ENCODE measurements at regions not wholly inside any gene's neighbourhood (a gene's known extent, or its start where the extent isn't known, plus 50 kb on each side); places are given as distances from the start of the nearest gene placed in this dataset.

DNA sequence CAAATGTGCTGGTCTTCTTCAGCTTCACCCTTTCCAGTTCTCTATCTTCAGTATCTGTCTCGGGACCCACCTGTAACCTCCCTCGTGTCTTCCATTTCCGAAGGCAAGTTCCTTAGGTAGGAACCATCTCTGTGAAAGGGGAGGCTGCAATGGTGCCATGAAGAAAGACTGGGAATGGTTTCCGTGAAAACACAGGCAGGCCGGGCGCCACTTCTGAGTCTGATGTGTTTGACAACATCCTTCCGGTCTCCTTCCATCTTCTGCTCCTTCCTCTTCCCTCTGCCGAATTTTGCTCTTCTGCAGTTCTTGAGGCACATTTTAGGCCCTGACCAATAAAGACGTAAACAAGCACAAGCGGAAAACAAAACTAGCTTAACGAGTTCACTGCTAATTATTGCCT lies 328.0 kb downstream of the THBS2 start:
- Histone ChIP-seq H3K4me1 (ENCODE audit: control insufficient read depth in 1 of 2, insufficient read depth in 2 of 2, low read depth in 1 of 2, low read length in 1 of 2) (no peaks in the 10 kb centered on the region), H3K4me3 (ENCODE audit: low read depth in 2 of 2, low read length in 1 of 2) (no peak overlapping the region), H3K9ac (no peak overlapping the region), H3K9me3 (no peaks in the 10 kb centered on the region), H3F3A (replicated peaks; ENCODE audit: insufficient read depth) (no peaks in the 10 kb centered on the region), H3K36me3 (replicated peaks in 1 of 2; ENCODE audit: control insufficient read depth in 1 of 2, insufficient read depth in 2 of 2, low read length in 1 of 2) (no peaks in the 10 kb centered on the region), H3K27me3 (ENCODE audit: insufficient read depth) (no peaks in the 10 kb centered on the region), H4K20me1 (ENCODE audit: insufficient read depth) (no peaks in the 10 kb centered on the region), H3K79me2 (ENCODE audit: insufficient read depth) (no peaks in the 10 kb centered on the region), H2AFZ (ENCODE audit: low read depth) (no peak overlapping the region), H3K9me2 (no peaks in the 10 kb centered on the region), H3K4me2 (no peak overlapping the region), H3K27ac (ENCODE audit: low read depth in 2 of 2, low read length in 1 of 2) (no peak overlapping the region)
- CTCF ChIA-PET, result no interaction called here
- no peak for DNase-seq
- 61% methylated on average over 11 of the region's 11 CpGs for WGBS (ENCODE audit: low lambda C conversion rate)
- TF ChIP-seq GABPA (IDR thresholded peaks at IDR 0.05; ENCODE audit: low read depth) (no peak), RFX5 (IDR thresholded peaks at IDR 0.05; ENCODE audit: low read length) (no peak), SMC3 (IDR thresholded peaks at IDR 0.05; ENCODE audit: low read depth, low read length) (no peak), NRF1 (IDR thresholded peaks at IDR 0.05; ENCODE audit: low read depth, low read length) (no peak), POLR2AphosphoS5 (IDR thresholded peaks at IDR 0.05; ENCODE audit: low read depth, low read length) (no peak), IRF3 (IDR thresholded peaks at IDR 0.05; ENCODE audit: low read depth, low read length) (no peak), GATA2 (CRISPR knock-in tag; IDR thresholded peaks at IDR 0.05) (no peak), RCOR1 (IDR thresholded peaks at IDR 0.05; ENCODE audit: low read length) (no peak), FOXM1 (IDR thresholded peaks at IDR 0.05; ENCODE audit: low read depth) (no peak)
- TF ChIP-seq, protein P1, sequence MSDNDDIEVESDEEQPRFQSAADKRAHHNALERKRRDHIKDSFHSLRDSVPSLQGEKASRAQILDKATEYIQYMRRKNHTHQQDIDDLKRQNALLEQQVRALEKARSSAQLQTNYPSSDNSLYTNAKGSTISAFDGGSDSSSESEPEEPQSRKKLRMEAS (IDR thresholded peaks at IDR 0.05; ENCODE audit: low read depth), result no peak
- TF ChIP-seq, protein P2, sequence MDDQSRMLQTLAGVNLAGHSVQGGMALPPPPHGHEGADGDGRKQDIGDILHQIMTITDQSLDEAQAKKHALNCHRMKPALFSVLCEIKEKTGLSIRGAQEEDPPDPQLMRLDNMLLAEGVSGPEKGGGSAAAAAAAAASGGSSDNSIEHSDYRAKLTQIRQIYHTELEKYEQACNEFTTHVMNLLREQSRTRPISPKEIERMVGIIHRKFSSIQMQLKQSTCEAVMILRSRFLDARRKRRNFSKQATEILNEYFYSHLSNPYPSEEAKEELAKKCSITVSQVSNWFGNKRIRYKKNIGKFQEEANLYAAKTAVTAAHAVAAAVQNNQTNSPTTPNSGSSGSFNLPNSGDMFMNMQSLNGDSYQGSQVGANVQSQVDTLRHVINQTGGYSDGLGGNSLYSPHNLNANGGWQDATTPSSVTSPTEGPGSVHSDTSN (IDR thresholded peaks at IDR 0.05), result no peak
- POLR2A ChIA-PET, result no interaction called here

- no peak for TF ChIP-seq RXRA (IDR thresholded peaks at IDR 0.05; ENCODE audit: borderline replicate concordance, low read depth)
- Histone ChIP-seq H3K4me2 (no peak overlapping the region), H3K4me3 (ENCODE audit: low read depth in 2 of 2, low read length in 1 of 2) (no peak overlapping the region), H3K9me2 (no peaks in the 10 kb centered on the region), H4K20me1 (ENCODE audit: insufficient read depth) (no peaks in the 10 kb centered on the region), H3K27me3 (ENCODE audit: insufficient read depth) (no peaks in the 10 kb centered on the region), H3F3A (replicated peaks; ENCODE audit: insufficient read depth) (no peaks in the 10 kb centered on the region), H3K4me1 (ENCODE audit: control insufficient read depth in 1 of 2, insufficient read depth in 2 of 2, low read depth in 1 of 2, low read length in 1 of 2) (no peaks in the 10 kb centered on the region; a peak in 1 of 4 replicates), H2AFZ (ENCODE audit: low read depth) (no peak overlapping the region), H3K27ac (ENCODE audit: low read depth in 2 of 2, low read length in 1 of 2) (no peak overlapping the region), H3K79me2 (ENCODE audit: insufficient read depth) (no peaks in the 10 kb centered on the region), H3K9ac (no peak overlapping the region), H3K36me3 (replicated peaks in 1 of 2; ENCODE audit: control insufficient read depth in 1 of 2, insufficient read depth in 2 of 2, low read length in 1 of 2) (no peaks in the 10 kb centered on the region), H3K9me3 (no peaks in the 10 kb centered on the region)
- 39% methylated on average over 7 of the region's 7 CpGs for WGBS (ENCODE audit: low lambda C conversion rate)
- no peak for DNase-seq
- CTCF ChIA-PET, result no interaction called here
- POLR2A ChIA-PET, result no interaction called here
Measured at GRCh38 chr6:168923171-168923570, 330.5 kb downstream of the THBS2 start.
